NCI-H748 treated with DMSO at 0.1 percent for 48 hours (cell line): ENCODE measurements at regions not wholly inside any gene's neighbourhood (a gene's known extent, or its start where the extent isn't known, plus 50 kb on each side); places are given as distances from the start of the nearest gene placed in this dataset.

Experiments used
- DNase-seq: peaks from one replicate; lab custom pipeline; 2025; lab: John Stamatoyannopoulos, UW

- DNase-seq, result no peak
Observed at GRCh38 chr7:52146871-52147634, 830.4 kb upstream of the COBL start.

- no peak for DNase-seq
Observed at GRCh38 chr7:52143219-52143618, 826.6 kb upstream of the COBL start.

- no peak for DNase-seq
Observed at GRCh38 chr7:52140851-52141250, 824.2 kb upstream of the COBL start.

GRCh38 chr7:52135403-52135802 is 818.8 kb upstream of the COBL start:
- no peak for DNase-seq

- no peak for DNase-seq
Observed at GRCh38 chr7:52129278-52129677, 812.7 kb upstream of the COBL start.

- no peak for DNase-seq
Observed at GRCh38 chr7:52120912-52121311, 804.3 kb upstream of the COBL start.

GRCh38 chr7:52119537-52119936 is 802.9 kb upstream of the COBL start:
- no peak for DNase-seq

GRCh38 chr7:52114509-52114908 is 797.9 kb upstream of the COBL start:
- no peak for DNase-seq

GRCh38 chr7:52114056-52114455 is 797.4 kb upstream of the COBL start:
- DNase-seq, result no peak

- no peak for DNase-seq
Observed at GRCh38 chr7:52107355-52107754, 790.7 kb upstream of the COBL start.

- DNase-seq, result no peak
Observed at GRCh38 chr7:52095861-52096260, 779.3 kb upstream of the COBL start.

GRCh38 chr7:52091996-52092395 is 775.4 kb upstream of the COBL start:
- no peak for DNase-seq

- no peak for DNase-seq
Observed at GRCh38 chr7:52091101-52091500, 774.5 kb upstream of the COBL start.

- DNase-seq, result no peak
Observed at GRCh38 chr7:52088008-52088901, 771.6 kb upstream of the COBL start.

- DNase-seq, result no peak
Observed at GRCh38 chr7:52085610-52086009, 769.0 kb upstream of the COBL start.

GRCh38 chr7:52080493-52080892 is 763.9 kb upstream of the COBL start:
- no peak for DNase-seq

- DNase-seq, result no peak
Observed at GRCh38 chr7:52079726-52080125, 763.1 kb upstream of the COBL start.

- DNase-seq, result no peak
Observed at GRCh38 chr7:52077571-52077970, 761.0 kb upstream of the COBL start.

- no peak for DNase-seq
Observed at GRCh38 chr7:52074912-52075311, 758.3 kb upstream of the COBL start.

GRCh38 chr7:52074071-52074470 is 757.5 kb upstream of the COBL start:
- DNase-seq, result no peak

GRCh38 chr7:52071744-52072143 is 755.1 kb upstream of the COBL start:
- DNase-seq, result no peak

- DNase-seq, result no peak
Observed at GRCh38 chr7:52064493-52064892, 747.9 kb upstream of the COBL start.

GRCh38 chr7:52061666-52062065 is 745.1 kb upstream of the COBL start:
- DNase-seq, result no peak
